Nephron (organoid): ENCODE measurements at regions not wholly inside any gene's neighbourhood (a gene's known extent, or its start where the extent isn't known, plus 50 kb on each side); places are given as distances from the start of the nearest gene placed in this dataset.

Source experiments
- H3K27ac Mint-ChIP-seq, 3 experiments: 2 replicates each; pipeline ENCODE4 v1.8.0; 2020; ENCODE audit warnings: mixed read lengths in 3 of 3, mild to moderate bottlenecking in 2 of 3, moderate library complexity in 1 of 3
- H3K27me3 Mint-ChIP-seq: 2 replicates; pipeline ENCODE4 v1.8.0; 2021; ENCODE audit warnings: low read depth, mild to moderate bottlenecking, moderate library complexity, mixed read lengths
- H3K36me3 Mint-ChIP-seq: 2 replicates; pipeline ENCODE4 v1.8.0; 2020; ENCODE audit warnings: low read depth, mixed read lengths
- H3K4me1 Mint-ChIP-seq: 2 replicates; pipeline ENCODE4 v1.8.0; 2020; ENCODE audit warnings: mixed read lengths
- H3K4me3 Mint-ChIP-seq, 3 experiments: 2 replicates each; pipeline ENCODE4 v1.8.0; 2020; ENCODE audit warnings: mild to moderate bottlenecking in 3 of 3, mixed read lengths in 3 of 3, moderate library complexity in 2 of 3
- H3K9me3 Mint-ChIP-seq: 2 replicates; pipeline ENCODE4 v1.8.0; 2020; ENCODE audit warnings: mixed read lengths
- CTCF ChIP-seq, 3 experiments: fragments of 200-600 bp; sonication (generic); IDR thresholded peaks; one replicate each; pipeline ENCODE4 v1.5.0; 2021; ENCODE audit warnings: antibody characterized with exemption in 3 of 3; ENCODE audit not compliant: unreplicated experiment in 3 of 3

GRCh38 chr11:129703846-129704245 lies 111.8 kb upstream of the TMEM45B start:
- Mint-ChIP-seq H3K27me3 (peaks cover 44% of the 10 kb centered on the region), H3K27ac (no peak overlapping the region), H3K9me3 (no peaks in the 10 kb centered on the region)

DNA sequence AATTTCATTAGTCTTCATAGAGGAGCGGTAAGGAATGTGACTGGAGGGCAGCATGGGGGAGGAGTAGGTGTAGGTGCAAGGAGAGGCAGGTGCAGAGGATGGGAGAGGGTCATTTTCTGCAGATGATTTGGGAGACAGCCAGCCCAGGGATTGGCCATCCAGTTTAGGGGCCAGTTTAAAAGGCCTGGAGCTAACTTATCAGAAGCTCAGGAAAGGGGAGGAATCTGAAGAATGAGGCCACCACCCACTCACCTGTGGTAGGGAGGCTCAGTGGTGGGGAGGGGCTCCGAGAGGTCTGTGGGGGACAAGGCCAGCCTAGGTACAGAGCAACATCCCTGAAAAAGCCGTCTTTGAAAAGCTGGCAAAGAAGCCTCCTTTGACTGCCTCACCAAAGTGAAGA lies 110.8 kb upstream of the TMEM45B start:
- H3K4me3 Mint-ChIP-seq: no peak overlapping the region
- no peaks in the 10 kb centered on the region for H3K36me3 Mint-ChIP-seq
- H3K4me1 Mint-ChIP-seq: peaks cover 5% of the 10 kb centered on the region
- peaks cover 38% of the 10 kb centered on the region for H3K27me3 Mint-ChIP-seq
- TF ChIP-seq CTCF (IDR thresholded peaks at IDR 0.05; ENCODE audit: unreplicated experiment in 3 of 3): no peak
- no peaks in the 10 kb centered on the region for H3K9me3 Mint-ChIP-seq
- no peak overlapping the region for H3K27ac Mint-ChIP-seq

More at GRCh38 chr11:129703846-129704245, 111.8 kb upstream of the TMEM45B start:
- Mint-ChIP-seq H3K4me3 (no peak overlapping the region), H3K36me3 (no peaks in the 10 kb centered on the region), H3K4me1 (peaks cover 5% of the 10 kb centered on the region)
- TF ChIP-seq CTCF (IDR thresholded peaks at IDR 0.05; ENCODE audit: unreplicated experiment in 3 of 3): no peak

- TF ChIP-seq CTCF (IDR thresholded peaks at IDR 0.05; ENCODE audit: unreplicated experiment in 3 of 3): no peak
- H3K4me3 Mint-ChIP-seq: no peak overlapping the region
- H3K36me3 Mint-ChIP-seq: no peaks in the 10 kb centered on the region
- no peak overlapping the region for H3K27ac Mint-ChIP-seq
- peaks cover 34% of the 10 kb centered on the region for H3K27me3 Mint-ChIP-seq
- peaks cover 5% of the 10 kb centered on the region for H3K4me1 Mint-ChIP-seq
- H3K9me3 Mint-ChIP-seq: no peaks in the 10 kb centered on the region
Observed at GRCh38 chr11:129705341-129705740, 110.3 kb upstream of the TMEM45B start.

DNA sequence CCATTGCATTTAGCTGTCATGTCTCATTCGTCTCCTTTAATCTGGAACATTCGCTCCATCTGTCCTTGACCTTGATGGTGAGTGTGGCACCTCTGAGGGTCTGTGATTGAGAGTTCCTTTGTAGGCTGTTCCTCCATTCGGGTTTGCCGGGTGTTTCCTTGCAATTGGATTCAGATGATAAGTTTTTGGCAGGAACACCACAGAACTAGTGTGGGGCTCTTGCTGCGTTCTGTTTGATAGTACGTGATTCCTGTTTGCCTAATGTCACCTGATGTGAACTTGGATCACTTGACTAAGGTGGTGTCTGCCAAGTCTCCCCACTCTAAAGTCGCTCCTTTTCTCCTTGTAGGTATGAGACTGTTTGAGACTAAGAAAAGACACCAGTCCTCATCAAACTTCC lies 109.7 kb upstream of the TMEM45B start:
- Mint-ChIP-seq H3K27ac (no peak overlapping the region), H3K36me3 (no peaks in the 10 kb centered on the region), H3K4me1 (peaks cover 5% of the 10 kb centered on the region), H3K9me3 (no peaks in the 10 kb centered on the region), H3K27me3 (peaks cover 28% of the 10 kb centered on the region), H3K4me3 (no peak overlapping the region)
- no peak for TF ChIP-seq CTCF (IDR thresholded peaks at IDR 0.05; ENCODE audit: unreplicated experiment in 3 of 3)

- Mint-ChIP-seq H3K4me1 (no peaks in the 10 kb centered on the region), H3K27me3 (no peaks in the 10 kb centered on the region), H3K4me3 (no peak overlapping the region), H3K36me3 (no peaks in the 10 kb centered on the region), H3K27ac (no peak overlapping the region), H3K9me3 (peaks cover 14% of the 10 kb centered on the region)
- no peak for TF ChIP-seq CTCF (IDR thresholded peaks at IDR 0.05; ENCODE audit: unreplicated experiment in 3 of 3)
Observed at GRCh38 chr11:129709801-129710398, 105.7 kb upstream of the TMEM45B start.

GRCh38 chr11:129710423-129710822 lies 105.2 kb upstream of the TMEM45B start:
- H3K4me1 Mint-ChIP-seq: no peaks in the 10 kb centered on the region

More at GRCh38 chr11:129710423-129710822, 105.2 kb upstream of the TMEM45B start:
- Mint-ChIP-seq H3K4me3 (no peak overlapping the region), H3K36me3 (no peaks in the 10 kb centered on the region), H3K27ac (no peak overlapping the region), H3K27me3 (no peaks in the 10 kb centered on the region), H3K9me3 (peaks cover 18% of the 10 kb centered on the region)
- no peak for TF ChIP-seq CTCF (IDR thresholded peaks at IDR 0.05; ENCODE audit: unreplicated experiment in 3 of 3)
